ELR (cell line): ENCODE measurements at regions not wholly inside any gene's neighbourhood (a gene's known extent, or its start where the extent isn't known, plus 50 kb on each side); places are given as distances from the start of the nearest gene placed in this dataset.
A peak's percentile ranks its signal among the peaks of the same experiment; 100 is the strongest.

ENCODE experiments used
- DNase-seq: peaks from one replicate; pipeline ENCODE4 v3.0.0-alpha.2; 2015; ENCODE audit warnings: low read depth

DNA sequence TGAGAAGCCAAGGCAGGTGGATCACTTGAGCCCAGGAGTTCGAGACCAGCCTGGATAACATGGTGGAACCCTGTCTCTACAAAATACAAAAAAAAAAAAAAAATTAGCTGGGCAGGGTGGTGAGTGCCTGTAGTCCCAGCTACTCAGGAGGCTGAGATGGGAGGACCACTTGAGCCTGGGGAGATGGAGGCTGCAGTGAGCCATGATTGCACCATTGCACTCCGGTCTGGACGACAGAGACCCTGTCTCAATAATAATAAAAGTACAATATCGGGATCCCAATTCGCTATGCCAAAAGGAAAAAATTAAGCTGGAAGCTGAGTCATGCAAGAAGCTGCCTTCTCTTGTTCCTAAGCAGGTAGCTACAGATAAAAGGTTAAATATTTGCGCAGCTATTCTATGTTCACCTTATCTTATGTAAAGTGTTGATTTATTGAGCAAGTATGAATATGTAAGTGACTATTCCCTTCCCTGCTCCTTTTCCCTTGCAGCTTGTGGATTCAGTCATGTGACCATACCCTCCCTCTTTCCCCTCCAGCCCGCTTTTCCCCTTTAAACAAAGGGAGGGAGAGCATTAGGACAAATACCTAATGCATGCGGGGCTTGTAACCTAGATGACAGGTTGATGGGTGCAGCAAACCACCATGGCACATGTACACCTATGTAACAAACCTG lies 112.0 kb downstream of the LITAF start:
- DNase-seq = no peak

DNA sequence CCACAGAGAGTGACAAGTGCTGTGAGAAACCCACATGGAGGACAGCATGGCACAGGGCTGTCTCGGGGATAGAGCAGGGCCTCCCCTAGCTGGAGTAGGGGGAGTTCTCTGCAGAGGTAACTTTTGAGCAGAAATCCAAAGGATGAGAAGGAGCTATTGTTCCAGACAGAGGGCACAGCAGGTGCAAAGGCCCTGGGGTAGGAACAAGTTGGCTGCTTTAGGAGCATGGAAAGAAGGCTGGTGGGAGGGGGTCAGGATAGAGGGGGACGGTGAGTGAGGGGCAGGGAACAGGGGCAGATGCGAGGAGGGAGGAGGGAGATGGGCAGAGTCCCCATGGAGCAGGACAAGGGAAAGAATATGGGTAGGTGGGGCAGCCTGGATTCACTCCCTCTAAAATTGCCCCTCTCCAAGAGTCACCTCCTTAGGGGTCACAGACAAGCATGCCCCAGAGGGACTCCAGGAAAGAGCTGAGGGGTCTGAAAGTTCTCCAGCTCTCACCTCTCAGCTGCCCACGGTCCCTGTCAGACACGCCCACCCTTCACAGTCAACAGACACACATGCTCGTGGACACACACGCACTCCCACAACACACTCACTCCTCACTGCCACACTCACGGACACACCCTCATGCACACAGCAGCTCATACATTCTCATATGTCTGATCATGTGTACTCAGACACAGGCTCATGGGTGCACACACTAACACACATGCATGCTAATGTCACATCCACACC lies 110.7 kb downstream of the LITAF start:
- DNase-seq = no peak

DNA sequence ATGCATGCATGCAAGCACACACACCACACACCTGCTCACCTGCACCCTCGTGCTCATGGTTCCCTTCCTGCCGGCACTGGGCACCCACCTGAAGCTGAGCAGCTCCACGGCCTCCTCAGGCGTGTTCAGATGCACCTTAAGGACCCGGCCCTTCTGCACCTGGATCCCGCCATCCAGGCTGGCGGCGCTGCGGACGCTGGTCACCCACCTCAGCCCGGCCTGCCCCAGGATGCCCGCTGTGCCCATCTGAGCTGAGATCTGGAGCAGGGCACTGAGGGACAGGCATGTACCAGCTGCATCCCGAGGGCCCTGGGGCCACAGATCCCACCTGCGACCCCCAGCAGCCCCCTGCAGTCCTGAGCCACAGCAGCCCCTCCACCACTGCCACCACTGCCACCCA lies 110.0 kb downstream of the LITAF start:
- DNase-seq = no peak

DNA sequence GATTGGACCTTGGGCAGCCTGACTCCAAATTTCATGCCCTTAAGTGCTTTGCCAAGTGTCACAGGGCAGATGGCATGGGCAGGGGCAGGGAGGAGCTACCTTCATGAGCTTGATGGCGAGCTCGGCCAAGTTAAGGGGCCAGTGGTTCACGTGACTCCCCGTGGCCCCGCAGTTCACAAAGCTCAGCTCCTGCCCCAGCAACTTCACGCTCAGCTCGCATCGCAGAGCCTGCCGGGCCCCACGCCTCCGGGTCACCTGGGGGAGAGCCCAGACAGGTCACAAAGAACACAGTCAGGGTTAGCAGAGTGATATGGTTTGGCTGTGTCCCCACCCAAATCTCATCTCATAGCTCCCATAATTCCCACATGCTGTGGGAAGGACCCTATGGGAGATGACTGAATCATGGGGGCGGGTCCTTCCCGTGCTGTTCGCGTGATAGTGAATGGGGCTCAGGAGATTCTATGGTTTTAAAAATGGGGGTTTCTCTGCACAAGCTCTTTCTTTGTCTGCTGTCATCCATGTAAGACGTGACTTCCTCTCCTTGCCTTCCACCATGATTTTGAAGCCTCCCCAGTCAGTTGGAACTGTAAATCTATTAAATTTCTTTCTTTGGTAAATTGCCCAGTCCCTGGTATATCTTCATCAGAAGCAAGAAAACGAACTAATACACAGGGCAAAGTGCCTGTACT lies 108.1 kb downstream of the LITAF start:
- DNase-seq = no peak

DNA sequence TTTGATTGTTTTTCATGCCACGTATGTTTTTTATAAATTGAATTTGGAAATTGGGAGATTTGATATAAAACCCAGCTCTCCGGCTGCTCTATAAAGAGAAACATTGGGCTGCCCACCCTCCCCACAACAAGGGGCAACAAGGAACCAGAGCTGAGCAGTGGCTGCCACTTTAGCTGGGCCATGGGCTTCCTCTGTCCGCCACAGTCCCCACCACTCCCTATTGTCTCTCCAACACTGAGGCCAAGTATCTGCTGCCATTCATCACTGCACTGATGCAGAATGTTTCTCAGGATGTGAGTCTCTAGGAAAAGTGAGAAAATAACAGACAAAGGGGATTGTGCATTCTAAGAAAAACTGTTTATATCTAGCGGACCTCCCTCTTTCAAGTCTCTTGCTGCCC lies 106.8 kb downstream of the LITAF start:
- no peak for DNase-seq

DNA sequence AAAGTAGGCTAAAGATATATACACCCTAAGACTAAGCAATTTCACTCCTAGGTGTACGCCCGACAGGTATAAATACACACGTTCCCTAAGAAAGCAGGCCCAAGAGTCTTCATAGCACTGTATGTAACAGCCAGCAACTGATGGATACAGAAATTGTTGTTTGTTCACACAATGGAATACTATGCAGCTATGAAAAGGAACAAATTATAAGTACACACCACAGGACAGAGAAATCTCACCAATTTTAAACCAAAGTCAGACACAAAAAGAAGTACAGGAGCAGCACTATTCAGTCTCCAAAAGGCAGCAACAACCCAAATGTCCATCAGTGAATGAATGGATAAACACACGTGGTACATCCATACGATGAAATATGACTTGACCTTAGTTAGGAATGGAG lies 106.1 kb downstream of the LITAF start:
- no peak for DNase-seq

DNA sequence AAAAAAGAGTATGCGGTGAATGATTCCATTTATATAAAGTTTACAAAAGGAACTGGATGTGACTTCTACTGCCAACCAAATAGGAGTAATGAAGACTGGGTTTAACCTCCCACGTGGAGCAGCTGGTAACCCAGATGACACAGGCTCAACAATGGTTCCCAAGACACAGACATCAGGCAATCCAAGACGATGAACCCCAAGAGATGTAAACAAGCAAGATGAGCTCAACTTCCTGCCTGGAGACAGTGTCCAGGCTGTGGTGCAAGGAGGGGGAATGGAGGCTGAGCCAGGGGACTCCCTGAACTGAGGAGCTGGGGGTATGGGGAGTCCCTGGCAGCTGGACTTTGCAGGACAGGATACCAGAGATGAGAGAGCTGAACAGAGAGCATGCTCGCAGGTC lies 104.7 kb downstream of the LITAF start:
- peak; percentile 63 for DNase-seq

DNA sequence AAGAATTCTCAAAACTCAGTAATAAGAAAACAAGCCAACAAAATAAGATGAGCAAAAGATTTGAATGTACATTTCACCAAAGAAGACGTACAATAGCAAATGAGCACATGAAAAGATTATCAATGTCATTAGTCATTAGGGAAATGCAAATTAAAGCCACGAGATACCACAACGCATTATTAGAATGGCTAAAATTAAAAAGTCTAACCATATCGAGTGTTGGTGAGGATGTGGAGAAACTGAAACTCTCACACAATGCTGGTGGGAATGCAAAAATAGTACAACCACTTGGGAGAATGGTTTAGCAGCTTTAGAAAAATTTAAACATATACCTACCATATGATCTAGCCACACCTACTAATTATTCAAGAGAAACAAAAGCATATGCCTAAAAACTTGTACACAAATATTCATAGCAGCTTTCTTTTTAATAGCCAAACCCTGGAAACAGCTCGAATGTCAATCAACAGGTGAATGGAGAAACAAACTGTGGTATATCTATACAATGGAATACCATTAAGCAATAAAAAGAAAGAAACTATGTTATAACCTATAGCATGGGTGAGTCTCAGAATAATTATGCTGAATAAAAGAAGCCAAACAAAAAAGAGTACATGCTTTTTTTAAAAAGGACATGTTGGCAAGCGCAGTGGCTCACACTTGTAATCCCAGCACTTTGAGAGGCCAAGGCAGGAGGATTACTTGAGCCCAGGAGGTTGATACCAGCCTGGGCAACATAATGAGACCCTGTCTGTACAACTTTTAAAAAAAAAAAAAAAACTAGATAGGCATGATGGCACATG lies 103.6 kb downstream of the LITAF start:
- DNase-seq = no peak

DNA sequence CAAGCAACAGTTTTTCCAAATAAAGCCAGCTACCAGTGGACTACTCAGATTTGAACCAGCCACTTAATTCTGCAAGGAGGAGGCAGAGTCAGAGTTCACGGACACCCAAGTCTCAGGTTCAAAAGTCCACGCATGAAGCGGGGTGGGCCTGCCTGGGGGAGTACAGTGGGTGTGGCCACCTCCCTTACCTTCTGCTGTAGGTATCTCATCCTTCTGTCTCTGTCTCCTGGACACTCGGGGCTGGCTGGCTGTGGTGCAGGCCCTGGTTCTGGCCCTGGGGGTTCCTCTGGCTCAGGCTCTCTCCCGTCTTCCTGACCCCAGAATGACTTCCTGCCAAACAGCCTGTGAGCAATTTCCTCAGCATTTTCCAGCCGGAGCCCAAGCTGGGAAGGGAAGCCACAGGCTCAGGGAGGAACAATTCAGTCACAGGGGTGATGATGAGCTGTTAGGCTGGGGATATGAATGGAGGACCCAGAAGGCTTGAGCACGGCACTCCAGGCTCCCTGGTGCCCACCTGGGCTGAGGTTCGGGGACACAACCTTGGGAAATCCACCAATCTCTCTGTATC lies 101.9 kb downstream of the LITAF start:
- peak; percentile 67 for DNase-seq

DNA sequence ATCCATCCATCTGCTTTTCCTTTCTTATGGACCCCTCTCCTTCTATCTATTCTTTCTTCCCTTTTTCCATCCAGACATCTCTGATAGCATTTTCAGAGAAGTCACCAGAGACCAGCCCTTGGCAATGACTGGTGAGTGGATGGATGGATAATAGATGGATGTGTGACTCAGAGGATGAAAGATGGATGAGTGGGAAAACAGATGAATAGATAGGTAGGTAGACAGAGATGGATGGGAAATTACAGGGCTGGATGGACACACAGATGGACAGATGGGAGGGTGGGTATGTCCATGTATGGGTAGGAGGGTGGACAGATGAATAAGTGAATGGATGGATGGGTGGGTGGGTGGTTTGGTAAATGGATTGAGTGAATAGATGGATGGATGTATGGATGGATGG lies 101.0 kb downstream of the LITAF start:
- DNase-seq = no peak

DNA sequence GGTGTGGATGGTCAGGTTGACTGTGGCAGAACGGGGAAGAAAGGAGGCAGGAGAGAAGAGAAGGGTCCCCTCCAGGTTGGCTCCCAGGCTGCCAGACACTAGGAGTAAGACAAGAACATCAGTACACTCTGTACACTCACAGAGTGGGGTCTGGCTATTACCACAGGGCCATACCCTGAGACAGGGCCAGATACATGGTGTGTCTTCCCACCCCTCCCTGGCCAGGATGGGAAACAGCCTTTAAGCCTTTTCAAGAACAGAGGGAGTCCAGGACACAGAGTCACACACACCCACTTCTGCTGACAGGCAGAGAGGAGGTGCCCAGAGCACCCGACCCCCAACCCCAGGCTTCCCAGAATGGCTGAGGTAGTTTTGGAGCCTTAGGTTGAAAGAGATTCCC lies 99.4 kb downstream of the LITAF start:
- no peak for DNase-seq

DNA sequence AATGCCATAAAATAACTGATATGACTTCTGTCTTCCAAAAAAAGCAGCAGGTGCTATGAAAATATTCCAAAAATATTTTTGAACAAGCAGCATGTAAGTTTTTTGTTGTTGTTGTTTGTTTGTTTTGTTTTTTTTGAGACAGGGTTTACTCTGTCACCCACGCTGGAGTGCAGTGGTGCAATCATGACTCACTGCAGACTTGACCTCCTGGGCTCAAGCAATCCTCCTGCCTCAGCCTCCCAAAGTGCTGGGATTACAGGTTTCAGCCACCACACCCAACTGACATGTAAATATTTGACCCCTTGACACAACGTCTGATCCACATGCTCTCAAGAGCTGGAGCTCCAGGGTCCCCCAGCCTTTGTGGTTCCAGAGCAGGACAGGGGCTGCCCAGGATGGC lies 98.4 kb downstream of the LITAF start:
- DNase-seq = no peak

DNA sequence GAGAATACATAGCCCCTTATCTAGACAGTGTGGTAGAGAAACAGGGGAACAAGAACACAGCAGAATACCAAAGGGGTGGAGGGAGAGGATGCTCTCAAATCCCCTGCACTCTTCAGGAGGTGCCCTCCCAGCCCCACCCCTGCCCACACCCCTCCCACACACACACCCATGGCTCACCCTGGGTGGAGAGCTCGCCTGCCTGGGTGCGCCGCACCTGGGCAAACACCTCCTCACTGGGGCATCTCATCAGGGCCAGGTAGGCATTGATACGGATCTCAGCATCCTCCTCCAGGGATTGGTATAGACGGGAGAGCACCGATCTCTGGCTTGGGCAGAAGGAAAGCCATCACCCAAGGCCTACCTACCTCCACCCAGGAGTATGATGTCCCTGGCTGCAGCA lies 95.2 kb downstream of the LITAF start:
- no peak for DNase-seq

DNA sequence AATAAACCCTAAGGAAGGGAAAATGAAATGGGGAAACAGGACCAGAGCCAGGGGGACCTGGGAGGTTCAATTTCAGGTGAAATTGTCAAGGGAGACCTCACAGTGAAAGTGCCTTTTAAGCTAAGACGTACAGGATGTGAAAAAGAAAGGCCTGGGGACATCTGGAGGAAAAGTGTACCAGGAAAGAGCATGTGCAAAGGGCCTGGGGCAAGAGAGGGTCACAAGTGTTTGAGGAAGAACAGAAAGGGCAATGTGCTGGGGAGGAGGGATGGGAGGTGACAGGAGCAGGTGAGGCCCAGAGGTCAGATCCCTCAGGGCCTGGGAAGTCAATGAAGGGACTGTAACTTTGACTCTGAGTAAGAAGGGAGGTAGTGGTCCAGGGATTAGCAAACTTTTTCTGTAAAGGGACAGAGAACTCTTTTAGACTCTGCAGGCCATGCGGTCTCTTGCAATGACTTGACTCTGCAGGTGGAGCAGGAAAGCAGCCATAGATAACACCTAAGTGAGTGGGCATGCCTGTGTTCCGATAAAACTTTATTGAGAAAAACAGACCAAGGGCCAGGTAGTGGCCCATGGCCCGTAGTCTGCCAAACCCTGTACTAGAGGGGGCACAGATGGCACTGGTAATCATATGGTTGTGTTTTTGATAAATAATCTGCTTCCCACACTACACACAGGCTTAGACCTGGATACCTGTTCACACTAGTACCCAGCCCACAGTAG lies 93.8 kb downstream of the LITAF start:
- DNase-seq = no peak

DNA sequence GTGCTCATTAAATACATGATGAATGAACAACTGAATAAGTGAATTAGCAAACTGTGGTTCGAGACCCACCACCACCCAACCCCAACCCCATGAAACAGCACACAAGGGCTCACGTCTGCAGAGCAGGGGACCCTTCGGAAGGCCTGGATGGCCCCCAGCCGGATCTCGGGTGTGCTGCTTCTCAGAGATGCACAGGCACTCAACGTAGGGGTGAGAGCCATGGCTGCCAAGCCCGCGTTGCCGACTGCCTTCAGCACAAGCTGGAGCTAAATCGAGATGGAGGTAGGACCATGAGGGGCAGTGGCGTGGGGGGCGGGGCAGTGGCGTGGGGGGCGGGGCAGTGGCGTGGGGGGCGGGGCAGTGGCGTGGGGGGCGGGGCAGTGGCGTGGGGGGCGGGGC lies 93.2 kb downstream of the LITAF start:
- DNase-seq = no peak

DNA sequence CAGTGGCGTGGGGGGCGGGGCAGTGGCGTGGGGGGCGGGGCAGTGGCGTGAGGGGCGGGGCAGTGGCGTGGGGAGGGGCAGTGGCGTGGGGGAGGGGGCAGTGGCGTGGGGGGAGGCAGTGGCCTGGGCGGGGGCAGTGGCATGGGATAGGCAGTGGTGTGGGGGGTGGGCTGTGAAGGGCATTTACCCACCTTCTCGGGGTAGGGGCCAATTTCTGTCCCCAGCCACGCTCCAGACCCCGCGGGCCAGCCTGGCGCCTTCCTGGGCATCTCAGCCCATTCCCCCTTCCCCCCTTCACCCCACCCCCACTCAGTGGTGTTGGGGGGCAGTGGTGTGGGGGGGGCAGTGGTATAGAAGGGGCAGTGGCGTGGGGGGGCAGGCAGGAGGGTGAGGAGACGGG lies 92.7 kb downstream of the LITAF start:
- no peak for DNase-seq

DNA sequence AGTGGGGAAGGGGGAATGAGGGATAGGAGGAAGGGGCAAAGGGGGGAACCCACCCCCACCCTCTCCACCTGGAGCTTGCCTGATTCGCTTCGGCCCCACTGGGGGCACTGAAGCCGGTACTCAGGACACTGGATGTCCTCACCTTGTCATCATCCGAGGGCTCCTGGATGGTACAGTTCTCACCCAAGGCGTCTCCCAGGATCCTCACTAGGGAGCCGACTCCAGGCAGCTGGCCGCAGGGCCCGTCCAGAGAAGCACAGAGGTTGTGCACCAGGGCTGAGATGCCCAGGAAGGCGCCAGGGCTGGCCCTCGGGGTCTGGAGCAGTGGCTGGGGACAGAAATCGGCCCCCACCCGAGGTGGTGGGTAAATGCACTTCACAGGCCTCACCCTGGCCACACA lies 92.3 kb downstream of the LITAF start:
- no peak for DNase-seq

DNA sequence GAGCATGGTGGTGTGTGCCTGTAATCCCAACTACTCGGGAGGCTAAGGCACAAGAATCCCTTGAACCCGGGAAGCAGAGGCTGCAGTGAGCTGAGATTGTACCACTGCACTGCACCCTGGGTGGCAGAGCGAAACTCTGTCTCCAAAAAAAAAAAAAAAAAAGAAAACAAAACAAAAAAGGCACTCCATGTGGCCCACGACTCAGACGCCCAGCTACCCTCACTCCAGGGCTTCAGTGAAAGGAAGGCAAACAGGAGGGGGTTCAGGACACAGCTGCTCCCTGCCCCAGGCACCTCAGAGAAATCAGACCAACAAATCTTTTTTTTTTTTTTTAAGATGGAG lies 91.7 kb downstream of the LITAF start:
- no peak for DNase-seq
